ENCODE measurements at regions not wholly inside any gene's neighbourhood (a gene's known extent, or its start where the extent isn't known, plus 50 kb on each side); places are given as distances from the start of the nearest gene placed in this dataset.

GRCh38 chr2:4951368-4951767 lies 740.8 kb upstream of the SOX11 start:
- ChIA-PET POLR2A (ENCODE audit: unreplicated experiment) (no interaction called here), CTCF (no interaction called here)
- Histone ChIP-seq H3K4me3 (no peak overlapping the region), H3F3A (ENCODE audit: insufficient read depth, low read depth) (no peaks in the 10 kb centered on the region), H3K36me3 (ENCODE audit: low read depth) (no peaks in the 10 kb centered on the region), H3K4me2 (no peak overlapping the region), H3K27me3 (ENCODE audit: insufficient read depth, low read depth) (no peaks in the 10 kb centered on the region), H2AFZ (no peak overlapping the region), H4K20me1 (ENCODE audit: insufficient read depth) (no peaks in the 10 kb centered on the region; the same call in 1 of the 2 replicates), H3K4me1 (replicated peaks; ENCODE audit: insufficient read depth) (no peaks in the 10 kb centered on the region), H3K9me2 (ENCODE audit: insufficient read depth) (no peaks in the 10 kb centered on the region), H3K79me2 (ENCODE audit: low read depth) (no peaks in the 10 kb centered on the region), H3K9me3 (ENCODE audit: insufficient read depth, low read depth) (no peaks in the 10 kb centered on the region), H3K27ac (no peak overlapping the region)
- DNase-seq: no peak
- intact Hi-C loops (cut with micrococcal nuclease; ENCODE audit: unreplicated experiment): no loop called here
- no TSS peak for BruUV-seq (replicated peaks)
- TF ChIP-seq CTCF (conservative IDR thresholded peaks at IDR 0.05): no peak
- no peak for TF ChIP-seq EZH2 (IDR thresholded peaks at IDR 0.05; ENCODE audit: low read depth)

DNA sequence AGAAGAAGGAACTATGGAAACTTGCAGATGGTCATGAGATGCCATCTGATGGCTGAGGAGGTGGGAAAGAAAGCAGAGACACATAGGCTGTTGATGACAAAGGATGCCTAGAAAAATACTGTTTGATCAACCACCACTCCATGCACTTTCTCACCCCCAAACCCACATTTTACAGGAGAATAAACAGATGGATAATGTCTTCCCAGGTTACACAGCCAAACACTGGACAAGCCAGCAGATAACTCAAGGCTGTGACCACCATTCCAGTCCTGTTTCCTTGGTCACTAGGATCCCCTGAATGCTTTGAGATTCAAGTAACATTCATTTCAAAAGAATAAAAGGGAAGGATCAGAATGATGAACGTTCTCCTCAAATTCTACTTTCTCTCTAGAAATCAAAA lies 733.0 kb upstream of the SOX11 start:
- H3K27ac ChIP-seq: no peak overlapping the region
- H2AFZ ChIP-seq: no peak overlapping the region
- no peaks in the 10 kb centered on the region for H3K9me3 ChIP-seq (ENCODE audit: insufficient read depth, low read depth)
- intact Hi-C loops (cut with micrococcal nuclease; ENCODE audit: unreplicated experiment): no loop called here
- no peaks in the 10 kb centered on the region; the same call in 1 of the 2 replicates for H3K9me2 ChIP-seq (ENCODE audit: insufficient read depth)
- no peaks in the 10 kb centered on the region for H3K4me1 ChIP-seq (replicated peaks; ENCODE audit: insufficient read depth)
- TF ChIP-seq CTCF (conservative IDR thresholded peaks at IDR 0.05): no peak
- no peak for TF ChIP-seq EZH2 (IDR thresholded peaks at IDR 0.05; ENCODE audit: low read depth)
- ChIA-PET CTCF (no interaction called here), POLR2A (ENCODE audit: unreplicated experiment) (no interaction called here)
- H3K4me2 ChIP-seq: no peak overlapping the region
- BruUV-seq (replicated peaks): no TSS peak
- H3K36me3 ChIP-seq (ENCODE audit: low read depth): no peaks in the 10 kb centered on the region
- H3K27me3 ChIP-seq (ENCODE audit: insufficient read depth, low read depth): no peaks in the 10 kb centered on the region
- H3F3A ChIP-seq (ENCODE audit: insufficient read depth, low read depth): no peaks in the 10 kb centered on the region
- H3K4me3 ChIP-seq: no peak overlapping the region
- DNase-seq: no peak
- no peaks in the 10 kb centered on the region for H4K20me1 ChIP-seq (ENCODE audit: insufficient read depth)
- H3K79me2 ChIP-seq (ENCODE audit: low read depth): no peaks in the 10 kb centered on the region

DNA sequence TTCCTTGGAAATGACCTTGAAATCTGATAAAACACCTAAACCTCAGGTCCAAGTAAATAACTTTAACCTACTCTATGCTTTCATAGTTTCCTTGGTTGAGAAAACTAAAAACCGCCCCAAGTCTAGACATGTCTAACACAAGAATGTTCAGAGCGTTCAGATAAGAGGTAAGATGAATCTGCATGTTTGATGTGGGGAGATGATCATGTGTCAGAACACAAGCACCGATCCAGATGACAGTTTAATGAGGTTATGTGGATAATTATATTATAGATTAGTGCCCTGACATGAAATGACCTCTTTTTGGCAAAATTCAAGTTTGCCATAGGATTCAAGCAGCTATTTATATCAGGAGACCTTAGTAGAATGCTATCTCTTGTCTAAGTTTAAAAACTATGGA lies 729.8 kb upstream of the SOX11 start:
- H3K4me2 ChIP-seq: no peak overlapping the region
- H3K36me3 ChIP-seq (ENCODE audit: low read depth): no peaks in the 10 kb centered on the region
- H3K27ac ChIP-seq: no peak overlapping the region
- H2AFZ ChIP-seq: no peak overlapping the region
- CTCF ChIA-PET: no interaction called here
- no peaks in the 10 kb centered on the region for H4K20me1 ChIP-seq (ENCODE audit: insufficient read depth)
- H3K27me3 ChIP-seq (ENCODE audit: insufficient read depth, low read depth): peaks cover 10% of the 10 kb centered on the region; the same call in 1 of the 2 replicates
- no TSS peak for BruUV-seq (replicated peaks)
- TF ChIP-seq EZH2 (IDR thresholded peaks at IDR 0.05; ENCODE audit: low read depth): no peak
- no peak for TF ChIP-seq CTCF (conservative IDR thresholded peaks at IDR 0.05)
- H3F3A ChIP-seq (ENCODE audit: insufficient read depth, low read depth): no peaks in the 10 kb centered on the region
- H3K9me3 ChIP-seq (ENCODE audit: insufficient read depth, low read depth): no peaks in the 10 kb centered on the region
- no peaks in the 10 kb centered on the region for H3K4me1 ChIP-seq (replicated peaks; ENCODE audit: insufficient read depth)
- POLR2A ChIA-PET (ENCODE audit: unreplicated experiment): no interaction called here
- no peak overlapping the region for H3K4me3 ChIP-seq
- DNase-seq: no peak
- intact Hi-C loops (cut with micrococcal nuclease; ENCODE audit: unreplicated experiment): no loop called here
- no peaks in the 10 kb centered on the region for H3K79me2 ChIP-seq (ENCODE audit: low read depth)
- H3K9me2 ChIP-seq (ENCODE audit: insufficient read depth): no peaks in the 10 kb centered on the region; the same call in 1 of the 2 replicates
